BLaER1 (cell line): ENCODE measurements at regions not wholly inside any gene's neighbourhood (a gene's known extent, or its start where the extent isn't known, plus 50 kb on each side); places are given as distances from the start of the nearest gene placed in this dataset.
"Not testable (repeated sequence)": the region's sequence is repeated elsewhere in the genome, so short reads cannot be mapped to it uniquely, and the experiment has no call there.

Source experiments
- H3K27ac ChIP-seq: shearing (Covaris generic); formaldehyde crosslinking; 2 replicates; pipeline ENCODE4 v1.8.1; 2022
- H3K27me3 ChIP-seq: shearing (Covaris generic); formaldehyde crosslinking; 2 replicates; pipeline ENCODE4 v1.8.1; 2022
- H3K36me3 ChIP-seq: shearing (Covaris generic); formaldehyde crosslinking; 2 replicates; pipeline ENCODE4 v1.8.1; 2022
- H3K4me1 ChIP-seq: shearing (Covaris generic); formaldehyde crosslinking; 2 replicates; pipeline ENCODE4 v1.8.1; 2022
- H3K4me2 ChIP-seq: shearing (Covaris generic); formaldehyde crosslinking; 2 replicates; pipeline ENCODE4 v1.8.1; 2022
- H3K4me3 ChIP-seq: shearing (Covaris generic); formaldehyde crosslinking; 2 replicates; pipeline ENCODE4 v1.8.1; 2022
- H3K9ac ChIP-seq: shearing (Covaris generic); formaldehyde crosslinking; 2 replicates; pipeline ENCODE4 v1.8.1; 2022
- H3K9me3 ChIP-seq: shearing (Covaris generic); formaldehyde crosslinking; 2 replicates; pipeline ENCODE4 v1.8.1; 2022
- H4K20me1 ChIP-seq: shearing (Covaris generic); formaldehyde crosslinking; 2 replicates; pipeline ENCODE4 v1.8.1; 2022
- Cebpa-rat ChIP-seq: shearing (Covaris generic); IDR thresholded peaks from 2 replicates; pipeline ENCODE4 v1.8.1; 2022

GRCh38 chrX:33908898-33909297 lies 223.2 kb downstream of the FAM47A start:
- Histone ChIP-seq H3K9me3 (peaks cover 9% of the 10 kb centered on the region), H3K27me3 (peaks cover 96% of the 10 kb centered on the region), H3K36me3 (no peaks in the 10 kb centered on the region), H3K4me3 (no peak overlapping the region), H3K4me1 (no peaks in the 10 kb centered on the region), H3K27ac (no peak overlapping the region), H3K4me2 (no peak overlapping the region), H4K20me1 (no peaks in the 10 kb centered on the region), H3K9ac (no peak overlapping the region)
- TF ChIP-seq Cebpa-rat, result no peak

DNA sequence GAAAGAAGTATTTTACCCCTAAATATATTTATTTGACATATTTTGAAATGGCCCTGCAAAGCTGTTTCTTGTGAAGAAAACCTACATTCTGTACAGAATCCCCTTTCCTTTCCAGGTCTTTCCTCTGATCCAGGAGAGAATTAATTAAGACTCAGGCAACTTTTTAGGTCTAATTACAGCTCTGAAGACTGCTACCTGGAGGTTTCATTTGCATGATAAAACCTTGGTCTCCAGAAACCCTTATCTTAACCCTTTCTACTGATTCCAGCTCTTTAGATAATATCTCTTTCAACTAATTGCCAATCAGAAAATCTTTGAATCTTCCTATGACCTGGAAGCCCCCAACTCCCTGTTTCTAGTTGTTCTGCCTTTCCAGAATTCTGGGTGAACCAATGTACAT lies 224.0 kb downstream of the FAM47A start:
- Histone ChIP-seq H3K36me3 (no peaks in the 10 kb centered on the region), H3K9ac (no peak overlapping the region), H3K4me2 (no peak overlapping the region), H3K4me3 (no peak overlapping the region), H3K27ac (no peak overlapping the region), H3K9me3 (peaks cover 15% of the 10 kb centered on the region), H3K4me1 (no peaks in the 10 kb centered on the region), H3K27me3 (peaks cover 96% of the 10 kb centered on the region), H4K20me1 (no peaks in the 10 kb centered on the region)
- no peak for TF ChIP-seq Cebpa-rat

DNA sequence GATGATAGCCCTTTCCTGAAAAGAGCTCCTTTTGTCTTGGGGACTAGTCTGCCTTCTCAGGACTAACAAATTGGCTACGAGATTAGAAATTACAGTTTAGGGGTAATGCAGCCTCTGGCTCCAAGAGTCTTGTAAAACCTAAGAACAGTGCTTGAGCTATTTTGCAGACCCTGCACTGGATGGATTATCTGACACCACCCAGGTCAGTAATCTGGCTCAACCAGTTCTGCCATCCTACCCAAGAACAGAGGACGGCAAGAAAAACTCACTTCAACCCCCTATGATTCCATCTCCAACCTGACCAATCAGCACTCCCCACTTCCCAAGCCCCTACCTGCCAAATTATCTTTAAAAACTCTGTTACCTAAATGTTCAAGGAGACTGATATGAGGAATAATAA lies 225.1 kb downstream of the FAM47A start:
- no peak overlapping the region for H3K27ac ChIP-seq
- no peaks in the 10 kb centered on the region for H3K36me3 ChIP-seq
- no peak overlapping the region for H3K9ac ChIP-seq
- peaks cover 15% of the 10 kb centered on the region for H3K9me3 ChIP-seq
- H3K4me2 ChIP-seq, result no peak overlapping the region
- peaks cover 96% of the 10 kb centered on the region for H3K27me3 ChIP-seq
- H4K20me1 ChIP-seq, result no peaks in the 10 kb centered on the region
- H3K4me3 ChIP-seq, result no peak overlapping the region
- no peaks in the 10 kb centered on the region for H3K4me1 ChIP-seq
- no peak for TF ChIP-seq Cebpa-rat

DNA sequence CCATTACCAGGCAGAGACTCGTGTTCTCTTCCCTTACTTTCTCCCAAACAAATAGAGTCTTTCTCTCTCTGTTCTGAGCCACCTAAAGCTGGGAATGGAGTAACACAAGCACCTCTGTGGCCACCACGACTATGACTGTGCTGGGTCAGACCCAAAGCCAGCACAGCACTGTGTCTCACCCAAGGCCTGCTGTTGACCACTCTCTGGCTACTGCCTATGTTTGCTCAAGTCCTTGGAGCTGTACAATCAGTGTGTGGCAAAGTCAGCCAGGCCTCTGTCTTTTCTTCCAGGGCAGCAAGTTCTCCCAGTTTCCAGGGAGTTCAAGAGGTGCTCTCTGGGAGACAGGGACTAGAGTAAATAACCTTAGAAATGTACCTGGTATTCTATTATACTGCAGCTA lies 239.4 kb downstream of the FAM47A start:
- H3K27ac ChIP-seq, result no peak overlapping the region
- H3K36me3 ChIP-seq, result no peaks in the 10 kb centered on the region
- TF ChIP-seq Cebpa-rat, result no peak
- H3K27me3 ChIP-seq, result peaks cover 66% of the 10 kb centered on the region
- no peaks in the 10 kb centered on the region for H3K9me3 ChIP-seq
- H3K4me1 ChIP-seq, result no peaks in the 10 kb centered on the region
- no peak overlapping the region for H3K4me3 ChIP-seq
- H4K20me1 ChIP-seq, result no peaks in the 10 kb centered on the region
- no peak overlapping the region for H3K9ac ChIP-seq
- H3K4me2 ChIP-seq, result no peak overlapping the region

DNA sequence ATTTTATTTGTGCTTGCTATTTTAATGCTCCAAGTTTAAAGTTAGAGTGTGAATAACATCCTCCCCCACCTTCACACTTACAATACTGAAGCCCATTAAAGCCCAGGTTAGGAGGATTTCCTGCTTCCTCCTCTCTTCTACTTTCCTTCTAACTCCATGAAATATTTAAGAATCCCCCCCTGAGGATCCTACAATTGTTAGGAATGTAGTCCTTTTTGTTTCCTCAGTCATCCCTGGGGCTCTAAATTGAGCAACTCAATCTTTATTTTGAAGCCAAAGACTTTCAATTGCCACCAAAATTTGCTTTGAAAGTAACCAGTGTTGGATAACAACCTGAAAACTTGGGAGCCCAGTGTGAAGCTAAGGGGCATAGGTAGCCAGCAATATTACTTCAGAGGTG lies 276.9 kb downstream of the FAM47A start:
- no peak for TF ChIP-seq Cebpa-rat
- Histone ChIP-seq H3K27me3 (peaks cover 75% of the 10 kb centered on the region), H3K4me1 (no peaks in the 10 kb centered on the region), H3K4me3 (no peak overlapping the region), H3K36me3 (no peaks in the 10 kb centered on the region), H4K20me1 (no peaks in the 10 kb centered on the region), H3K27ac (no peak overlapping the region), H3K9me3 (no peaks in the 10 kb centered on the region), H3K4me2 (no peak overlapping the region), H3K9ac (no peak overlapping the region)

- not testable (repeated sequence) for H3K9me3 ChIP-seq, H4K20me1 ChIP-seq, H3K4me2 ChIP-seq, H3K36me3 ChIP-seq, H3K9ac ChIP-seq, H3K4me1 ChIP-seq, H3K4me3 ChIP-seq, H3K27ac ChIP-seq
- H3K27me3 ChIP-seq, result peaks cover 61% of the 10 kb centered on the region
Measured at GRCh38 chrX:33852146-33852545, 280.0 kb downstream of the FAM47A start.

GRCh38 chrX:33840176-33840575 lies 291.9 kb downstream of the FAM47A start:
- Histone ChIP-seq H3K27ac (no peak overlapping the region), H3K9me3 (no peaks in the 10 kb centered on the region), H3K4me1 (no peaks in the 10 kb centered on the region), H3K36me3 (no peaks in the 10 kb centered on the region), H3K4me2 (no peak overlapping the region), H3K27me3 (peaks cover 47% of the 10 kb centered on the region), H4K20me1 (no peaks in the 10 kb centered on the region), H3K4me3 (no peak overlapping the region), H3K9ac (no peak overlapping the region)
- TF ChIP-seq Cebpa-rat, result no peak

DNA sequence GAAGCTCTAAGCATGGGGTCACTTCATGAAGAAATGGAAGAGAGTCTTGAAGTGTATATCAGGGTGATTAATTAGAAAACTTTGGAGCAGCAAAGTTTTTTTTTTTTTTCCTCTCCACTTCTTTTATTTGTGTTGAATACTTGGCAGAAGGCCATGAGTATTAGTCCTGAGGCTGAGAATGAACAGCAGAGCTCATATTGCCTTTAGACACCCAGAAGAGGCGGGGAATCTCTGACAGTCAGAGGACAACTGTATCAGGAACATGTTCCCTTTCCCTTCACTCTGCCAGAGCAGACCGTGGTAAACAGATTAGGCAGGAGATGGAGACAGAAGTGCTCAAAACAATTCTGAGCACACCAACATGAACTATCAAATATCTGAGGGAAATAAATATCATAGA lies 300.9 kb downstream of the FAM47A start:
- Histone ChIP-seq H3K27me3 (peaks cover 72% of the 10 kb centered on the region), H3K9ac (no peak overlapping the region), H3K4me3 (no peak overlapping the region), H3K9me3 (no peaks in the 10 kb centered on the region; the same call in 1 of the 2 replicates), H3K4me1 (no peaks in the 10 kb centered on the region), H3K36me3 (no peaks in the 10 kb centered on the region), H3K27ac (no peak overlapping the region), H4K20me1 (no peaks in the 10 kb centered on the region), H3K4me2 (no peak overlapping the region)
- no peak for TF ChIP-seq Cebpa-rat

GRCh38 chrX:33817266-33817665 lies 314.8 kb downstream of the FAM47A start:
- Histone ChIP-seq H3K27me3 (peaks cover 86% of the 10 kb centered on the region), H3K9ac (no peak overlapping the region), H3K27ac (no peak overlapping the region)

DNA sequence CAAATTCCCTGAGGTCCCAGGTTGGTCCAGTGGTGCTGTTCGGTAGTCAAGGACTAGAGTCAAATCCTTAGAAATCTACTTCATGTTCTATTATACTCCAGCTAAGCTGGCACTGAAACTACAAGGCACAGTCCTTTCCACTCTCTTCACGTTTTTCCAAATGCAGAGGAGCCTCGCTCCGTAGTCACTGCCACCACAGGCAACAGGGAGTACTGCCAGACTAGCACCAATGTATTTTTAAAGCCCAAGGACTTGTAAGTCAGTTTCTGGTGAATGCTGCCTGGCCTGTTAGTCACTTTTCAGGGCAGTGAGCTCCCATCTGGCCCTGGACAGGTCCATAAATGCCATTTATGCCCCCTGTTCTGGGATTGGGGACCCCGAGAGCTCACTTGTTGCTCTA lies 323.5 kb downstream of the FAM47A start:
- no peaks in the 10 kb centered on the region for H3K36me3 ChIP-seq
- H3K27ac ChIP-seq, result no peak overlapping the region
- H4K20me1 ChIP-seq, result no peaks in the 10 kb centered on the region
- TF ChIP-seq Cebpa-rat, result no peak
- H3K27me3 ChIP-seq, result peaks cover 62% of the 10 kb centered on the region
- no peak overlapping the region for H3K9ac ChIP-seq
- no peak overlapping the region for H3K4me3 ChIP-seq
- H3K4me2 ChIP-seq, result no peak overlapping the region
- peaks cover 2% of the 10 kb centered on the region; the same call in 1 of the 2 replicates for H3K9me3 ChIP-seq
- no peaks in the 10 kb centered on the region for H3K4me1 ChIP-seq

More at GRCh38 chrX:33817266-33817665, 314.8 kb downstream of the FAM47A start:
- no peaks in the 10 kb centered on the region for H3K9me3 ChIP-seq
- no peak for TF ChIP-seq Cebpa-rat
- H3K36me3 ChIP-seq, result no peaks in the 10 kb centered on the region
- H3K4me3 ChIP-seq, result no peak overlapping the region
- no peaks in the 10 kb centered on the region for H3K4me1 ChIP-seq
- no peak overlapping the region for H3K4me2 ChIP-seq
- H4K20me1 ChIP-seq, result no peaks in the 10 kb centered on the region

DNA sequence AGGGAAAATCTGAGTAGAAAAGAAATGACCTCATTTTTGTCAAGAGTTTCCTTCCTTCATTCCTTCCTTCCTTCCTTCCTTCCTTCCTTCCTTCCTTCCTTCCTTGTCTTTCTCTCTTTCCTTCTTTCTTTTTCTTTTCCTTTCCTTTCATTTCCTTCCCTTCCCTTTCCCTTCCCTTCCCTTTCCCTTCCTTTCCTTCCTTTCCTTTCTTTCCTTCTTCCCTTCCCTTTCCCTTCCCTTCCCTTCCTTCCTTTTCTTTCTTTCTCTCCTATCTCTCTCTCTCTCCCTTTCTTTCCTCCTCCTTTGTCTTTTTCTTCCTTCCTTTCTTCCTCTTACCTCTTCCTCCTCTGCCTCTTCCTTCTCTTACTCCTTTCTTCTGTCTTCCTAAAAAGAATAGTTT lies 347.6 kb downstream of the FAM47A start:
- Histone ChIP-seq H3K27me3 (peaks cover 68% of the 10 kb centered on the region), H3K9ac (no peak overlapping the region), H3K4me3 (no peak overlapping the region), H3K27ac (no peak overlapping the region), H3K4me1 (no peaks in the 10 kb centered on the region), H3K9me3 (no peaks in the 10 kb centered on the region), H3K4me2 (no peak overlapping the region), H4K20me1 (no peaks in the 10 kb centered on the region; the same call in 1 of the 2 replicates), H3K36me3 (no peaks in the 10 kb centered on the region)
- no peak for TF ChIP-seq Cebpa-rat
